GM13977 (cell line): ENCODE measurements at regions not wholly inside any gene's neighbourhood (a gene's known extent, or its start where the extent isn't known, plus 50 kb on each side); places are given as distances from the start of the nearest gene placed in this dataset.
A peak's percentile ranks its signal among the peaks of the same experiment; 100 is the strongest.
"Not testable (repeated sequence)": the region's sequence is repeated elsewhere in the genome, so short reads cannot be mapped to it uniquely, and the experiment has no call there.

Source experiments
- DNase-seq: peaks from one replicate; pipeline ENCODE4 v3.0.0; 2012; ENCODE audit warnings: low spot score
- in situ Hi-C: fragments of 300-500 bp; cut with MboI; formaldehyde crosslinking; loops from one replicate; pipeline ENCODE4 v1.12.0; 2022; ENCODE audit warnings: low sequenced_read_pairs, low pct_unique_long_range_greater_than_20kb, mixed read lengths, inconsistent platforms; ENCODE audit not compliant: unreplicated experiment
- TF ChIP-seq, protein P1 (sequence below): IDR thresholded peaks from 2 replicates; pipeline ENCODE4 v1.5.1; 2012; ENCODE audit warnings: mild to moderate bottlenecking, control low read depth; ENCODE audit not compliant: insufficient read depth; ENCODE audit errors: extremely low read depth, missing control alignments

DNA sequence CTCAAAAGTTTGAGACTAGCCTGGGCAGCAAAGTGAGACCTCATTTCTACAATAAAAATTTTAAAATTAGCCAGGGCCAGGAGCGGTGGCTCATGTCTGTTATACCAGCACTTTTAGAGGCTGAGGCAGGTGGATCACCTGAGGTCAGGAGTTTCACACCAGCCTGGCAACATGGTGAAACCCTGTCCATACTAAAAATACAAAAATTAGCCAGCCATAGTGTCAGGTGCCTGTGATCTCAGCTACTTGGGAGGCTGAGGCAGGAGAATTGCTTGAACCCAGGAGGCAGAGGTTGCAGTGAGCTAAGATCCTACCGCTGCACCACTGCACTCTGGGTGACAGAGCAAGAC, 85.1 kb upstream of the MAP4 start:
- DNase-seq, in situ Hi-C loops: not testable (repeated sequence)

DNA sequence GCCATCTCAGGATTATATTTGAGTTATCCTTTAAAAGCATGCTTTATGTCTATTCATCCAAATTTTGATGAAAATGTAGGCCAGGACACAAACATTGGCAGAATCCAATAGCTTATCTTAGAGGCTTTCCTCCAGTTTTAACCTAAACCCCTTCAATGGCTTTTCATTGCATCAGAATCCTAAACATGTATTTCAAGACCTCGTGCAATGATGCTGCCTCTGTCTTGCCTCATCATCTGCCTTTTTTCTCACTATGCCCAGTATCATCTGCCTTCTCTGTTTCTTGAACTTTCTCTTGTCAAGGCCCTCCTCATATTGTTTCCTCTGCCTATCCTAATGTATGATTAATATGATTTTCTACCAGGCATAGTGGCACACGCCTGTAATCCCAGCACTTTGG, 76.1 kb upstream of the MAP4 start:
- DNase-seq, result no peak
- in situ Hi-C loops, result no loop called here
- TF ChIP-seq, protein P1, sequence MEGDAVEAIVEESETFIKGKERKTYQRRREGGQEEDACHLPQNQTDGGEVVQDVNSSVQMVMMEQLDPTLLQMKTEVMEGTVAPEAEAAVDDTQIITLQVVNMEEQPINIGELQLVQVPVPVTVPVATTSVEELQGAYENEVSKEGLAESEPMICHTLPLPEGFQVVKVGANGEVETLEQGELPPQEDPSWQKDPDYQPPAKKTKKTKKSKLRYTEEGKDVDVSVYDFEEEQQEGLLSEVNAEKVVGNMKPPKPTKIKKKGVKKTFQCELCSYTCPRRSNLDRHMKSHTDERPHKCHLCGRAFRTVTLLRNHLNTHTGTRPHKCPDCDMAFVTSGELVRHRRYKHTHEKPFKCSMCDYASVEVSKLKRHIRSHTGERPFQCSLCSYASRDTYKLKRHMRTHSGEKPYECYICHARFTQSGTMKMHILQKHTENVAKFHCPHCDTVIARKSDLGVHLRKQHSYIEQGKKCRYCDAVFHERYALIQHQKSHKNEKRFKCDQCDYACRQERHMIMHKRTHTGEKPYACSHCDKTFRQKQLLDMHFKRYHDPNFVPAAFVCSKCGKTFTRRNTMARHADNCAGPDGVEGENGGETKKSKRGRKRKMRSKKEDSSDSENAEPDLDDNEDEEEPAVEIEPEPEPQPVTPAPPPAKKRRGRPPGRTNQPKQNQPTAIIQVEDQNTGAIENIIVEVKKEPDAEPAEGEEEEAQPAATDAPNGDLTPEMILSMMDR, result no peak

DNA sequence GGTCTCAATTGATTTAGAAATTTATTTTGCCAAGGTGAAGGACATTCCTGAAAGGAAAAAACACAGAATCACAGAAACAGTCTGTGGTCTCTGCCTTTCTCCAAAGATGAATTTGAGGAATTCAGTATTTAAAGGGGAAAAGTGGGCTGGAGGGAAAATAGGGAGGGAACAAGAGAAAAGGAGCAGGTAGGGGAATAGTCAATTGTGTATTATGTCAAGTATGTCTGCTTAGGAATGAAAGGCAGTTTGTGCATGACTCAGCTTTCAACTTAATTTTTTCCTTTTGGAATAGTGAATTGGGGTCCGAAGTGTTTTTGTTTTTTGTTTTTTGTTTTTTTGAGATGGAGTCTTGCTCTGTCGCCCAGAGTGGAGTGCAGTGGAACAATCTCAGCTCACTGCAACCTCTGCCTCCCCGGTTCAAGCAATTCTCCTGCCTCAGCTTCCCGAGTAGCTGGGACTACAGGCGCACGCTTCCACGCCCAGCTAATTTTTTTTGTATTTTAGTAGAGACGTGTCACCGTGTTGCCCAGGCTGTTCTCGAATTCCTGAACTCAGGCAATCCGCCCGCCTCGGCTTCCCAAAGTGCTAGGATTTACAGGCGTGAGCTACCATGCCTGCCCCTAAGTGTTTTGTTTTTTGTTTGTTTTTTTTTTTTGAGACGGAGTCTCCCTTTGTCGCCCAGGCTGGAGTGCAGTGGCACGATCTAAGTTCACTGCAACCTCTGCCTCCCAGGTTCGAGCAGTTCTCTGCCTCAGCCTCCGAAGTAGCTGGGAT, 74.1 kb upstream of the MAP4 start:
- TF ChIP-seq, protein P1, result no peak
- in situ Hi-C loops, result no loop called here
- no peak for DNase-seq

GRCh38 chr3:48088749-48089466, 72.7 kb upstream of the MAP4 start:
- DNase-seq, result peak; percentile 96
- in situ Hi-C loops, result no loop called here
- TF ChIP-seq, protein P1, result no peak

- DNase-seq, result no peak
- TF ChIP-seq, protein P1, result no peak
- in situ Hi-C loops, result no loop called here
Measured at GRCh38 chr3:48088056-48088748, 72.0 kb upstream of the MAP4 start.

- TF ChIP-seq, protein P1, result no peak
- DNase-seq, result no peak
- in situ Hi-C loops, result no loop called here
Measured at GRCh38 chr3:48086705-48087104, 70.5 kb upstream of the MAP4 start.

DNA sequence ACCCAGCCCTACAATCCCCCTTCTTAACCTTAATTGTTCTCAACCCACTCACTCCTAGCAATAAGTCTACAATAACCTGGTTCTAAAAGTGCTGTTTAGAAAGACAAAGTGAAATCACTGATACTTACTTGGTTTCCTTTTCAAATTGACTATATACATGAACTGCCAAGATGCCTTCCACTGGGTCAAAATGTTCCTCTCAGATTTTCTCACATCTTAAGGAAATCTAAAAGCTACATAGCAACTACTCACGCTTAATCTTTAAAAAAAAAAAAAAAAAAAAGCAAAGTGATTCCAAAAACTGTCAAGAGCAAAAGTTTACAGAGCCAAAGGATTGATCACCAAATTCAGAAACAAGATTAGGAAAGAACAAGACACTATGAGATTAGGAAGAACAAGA, 68.7 kb upstream of the MAP4 start:
- in situ Hi-C loops, result no loop called here
- TF ChIP-seq, protein P1, result no peak
- DNase-seq, result peak; percentile 46
